SU-DHL-6 (cell line): ENCODE measurements at regions not wholly inside any gene's neighbourhood (a gene's known extent, or its start where the extent isn't known, plus 50 kb on each side); places are given as distances from the start of the nearest gene placed in this dataset.

Experiments
- CTCF ChIP-seq: fragments of 200-600 bp; sonication (generic); IDR thresholded peaks from one replicate; pipeline ENCODE4 v1.5.1; 2017; ENCODE audit warnings: antibody characterized with exemption, mild to moderate bottlenecking, low read length, moderate library complexity; ENCODE audit not compliant: insufficient read depth, poor library complexity, severe bottlenecking
- EZH2phosphoT487 ChIP-seq: fragments of 200-600 bp; sonication (generic), shearing (Covaris generic); conservative IDR thresholded peaks from 2 replicates; pipeline ENCODE4 v1.6.1; 2018; ENCODE audit warnings: mild to moderate bottlenecking, antibody characterized with exemption, low read length, moderate library complexity, mixed read lengths

GRCh38 chr2:120517751-120518469 is 172.0 kb downstream of the INHBB start:
- TF ChIP-seq CTCF, result no peak
- TF ChIP-seq EZH2phosphoT487, result no peak
